ELR (cell line): ENCODE measurements at regions not wholly inside any gene's neighbourhood (a gene's known extent, or its start where the extent isn't known, plus 50 kb on each side); places are given as distances from the start of the nearest gene placed in this dataset.
A peak's percentile ranks its signal among the peaks of the same experiment; 100 is the strongest.

ENCODE experiments used
- DNase-seq: peaks from one replicate; pipeline ENCODE4 v3.0.0-alpha.2; 2015; ENCODE audit warnings: low read depth

DNA sequence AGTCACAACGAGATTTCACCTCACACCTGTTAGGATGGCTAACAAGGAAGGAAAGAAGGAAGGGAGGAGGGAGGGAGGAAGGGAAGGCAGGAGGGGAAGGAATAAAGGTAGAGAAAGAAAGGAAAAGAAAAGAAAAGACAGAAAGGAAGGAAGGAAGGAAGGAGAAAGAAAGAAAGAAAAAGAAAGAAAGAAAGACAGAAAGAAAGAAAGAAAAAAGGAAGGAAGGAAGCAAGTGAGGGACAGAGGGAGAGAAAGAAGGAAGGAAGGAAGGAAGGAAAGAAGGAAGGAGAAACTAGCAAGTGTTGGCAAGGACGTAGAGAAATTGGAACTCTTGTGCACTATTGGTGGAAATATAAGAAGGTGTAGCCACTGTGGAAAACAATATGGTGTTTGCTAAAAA, 52.2 kb downstream of the CCDC185 start:
- DNase-seq: no peak

GRCh38 chr1:223453902-223454301, 60.7 kb downstream of the CCDC185 start:
- DNase-seq: no peak

GRCh38 chr1:223454959-223455358, 61.7 kb downstream of the CCDC185 start:
- DNase-seq: no peak

GRCh38 chr1:223455470-223455869, 62.3 kb downstream of the CCDC185 start:
- no peak for DNase-seq

DNA sequence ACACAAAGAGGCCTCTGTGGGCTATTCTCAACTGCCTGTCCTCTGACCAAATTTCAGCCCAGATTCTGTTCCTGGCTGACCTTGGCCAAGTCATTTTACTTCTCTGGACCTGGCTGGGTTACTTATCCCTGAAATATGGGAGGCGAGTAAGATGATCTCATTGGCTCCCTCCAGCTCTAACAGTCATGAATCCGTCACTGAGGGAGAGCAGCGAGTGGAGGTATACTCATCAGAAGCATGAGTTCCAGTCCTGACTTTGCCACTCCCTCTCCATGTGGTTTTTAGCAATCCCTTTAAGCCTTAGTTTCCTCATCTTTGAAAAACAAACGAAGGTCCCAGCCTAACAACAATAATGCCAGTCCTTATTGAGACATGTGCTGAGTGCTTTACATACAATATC, 63.5 kb downstream of the CCDC185 start:
- peak; percentile 25 for DNase-seq

- no peak for DNase-seq
Observed at GRCh38 chr1:223460566-223461189, 67.5 kb downstream of the CCDC185 start.

DNA sequence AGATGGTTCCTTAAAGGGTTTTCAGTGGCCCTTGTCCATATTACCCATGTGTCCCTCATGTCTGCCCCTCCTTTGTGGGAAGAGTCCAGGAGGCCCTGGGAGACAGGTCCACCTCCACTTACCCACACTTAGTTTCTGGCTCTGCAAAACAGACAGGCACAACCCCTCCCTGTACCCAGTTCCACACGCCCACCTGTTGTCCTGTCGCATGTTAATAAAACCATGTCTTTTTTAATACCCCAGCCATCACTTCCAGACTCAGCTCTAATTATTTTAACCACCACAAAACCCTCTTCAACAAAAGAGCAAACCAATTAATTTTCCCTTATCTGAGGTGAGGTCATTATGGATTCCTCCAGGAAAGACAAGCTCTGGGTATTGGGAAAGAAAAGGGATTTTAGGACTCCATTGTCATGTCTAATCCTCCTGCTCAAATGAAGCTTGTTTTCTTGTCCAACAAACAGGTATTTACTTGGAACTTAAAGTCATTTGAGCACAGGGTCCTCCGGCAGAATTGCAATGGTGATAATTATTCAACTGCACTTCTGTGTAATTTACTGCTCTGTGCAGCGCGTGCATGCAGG, 68.9 kb downstream of the CCDC185 start:
- no peak for DNase-seq

GRCh38 chr1:223462866-223463404, 69.7 kb downstream of the CCDC185 start:
- DNase-seq: no peak

DNA sequence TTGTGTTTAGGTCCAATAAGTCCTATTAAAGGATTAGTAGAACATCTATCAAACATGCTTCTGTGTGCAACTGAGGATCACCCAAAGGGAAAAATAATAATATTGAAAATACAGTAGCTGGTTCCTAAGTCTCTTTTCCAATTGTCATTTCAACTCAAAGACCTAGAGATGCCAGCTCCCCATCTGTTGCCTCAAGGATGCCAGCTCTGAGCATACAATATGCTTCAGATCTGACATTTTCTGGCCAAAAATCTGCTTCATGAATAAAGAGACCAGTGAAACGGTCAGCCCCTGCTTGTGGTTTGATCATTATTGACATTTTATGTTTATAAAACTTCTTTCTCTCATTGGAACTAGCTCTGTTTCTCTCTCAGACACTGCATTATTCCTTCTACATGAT, 72.9 kb downstream of the CCDC185 start:
- DNase-seq: no peak

- no peak for DNase-seq
Observed at GRCh38 chr1:223471566-223471965, 78.4 kb downstream of the CCDC185 start.

- no peak for DNase-seq
Observed at GRCh38 chr1:223472057-223472456, 78.8 kb downstream of the CCDC185 start.

DNA sequence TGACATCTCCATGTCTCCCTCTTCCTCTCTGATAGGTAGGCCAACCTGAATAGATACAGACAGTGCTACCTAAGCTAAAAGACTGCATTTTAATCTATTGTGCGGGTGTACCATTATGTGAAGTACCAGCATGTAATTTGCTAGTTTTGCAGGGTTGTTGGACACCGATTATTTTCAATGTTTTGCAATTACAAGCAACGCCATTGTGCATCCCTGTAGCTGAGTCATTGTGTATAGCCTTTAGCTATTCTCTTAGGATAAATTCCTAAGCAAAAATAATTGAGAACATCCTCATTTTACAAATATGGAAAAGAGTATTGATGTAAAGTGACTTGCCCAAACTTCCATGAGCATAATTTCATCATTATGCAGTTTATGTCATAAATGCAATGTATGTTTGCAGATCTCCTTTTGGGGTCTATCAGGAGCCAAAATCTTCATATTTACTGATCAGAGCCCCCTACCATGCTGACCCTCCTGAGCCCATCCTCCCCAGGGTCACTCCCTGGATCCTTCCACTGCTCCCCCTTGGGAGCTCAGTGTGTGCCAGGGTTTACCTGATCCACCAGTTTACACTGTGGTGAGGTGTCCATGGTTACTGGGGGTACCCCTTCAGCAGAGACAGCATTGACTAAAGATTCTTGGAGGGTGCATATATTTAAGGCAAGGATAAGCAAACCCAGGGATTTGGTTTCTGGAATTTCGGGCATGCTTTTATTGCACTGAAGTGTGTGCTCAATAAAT, 80.6 kb downstream of the CCDC185 start:
- peak; percentile 19 for DNase-seq

- no peak for DNase-seq
Observed at GRCh38 chr1:223474804-223475203, 81.6 kb downstream of the CCDC185 start.

DNA sequence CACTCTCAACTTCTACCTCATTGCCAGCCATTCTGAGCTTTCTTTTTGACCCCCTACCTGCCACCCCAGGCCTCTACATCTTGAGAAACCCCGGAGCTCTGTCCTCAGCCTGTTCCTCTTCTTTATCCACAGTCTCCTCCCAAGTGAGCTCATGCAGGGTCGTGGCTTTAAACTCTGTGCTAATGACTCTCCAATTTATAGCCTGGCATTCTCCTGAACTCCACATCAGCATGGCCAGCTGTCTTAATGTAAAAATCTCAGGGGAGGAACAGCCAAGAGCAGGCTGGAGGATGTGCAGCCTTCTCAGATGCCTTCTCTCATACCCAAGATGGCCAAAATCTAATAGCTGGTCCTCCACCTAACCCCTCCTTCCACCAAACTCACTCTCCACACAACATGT, 84.2 kb downstream of the CCDC185 start:
- DNase-seq: no peak

DNA sequence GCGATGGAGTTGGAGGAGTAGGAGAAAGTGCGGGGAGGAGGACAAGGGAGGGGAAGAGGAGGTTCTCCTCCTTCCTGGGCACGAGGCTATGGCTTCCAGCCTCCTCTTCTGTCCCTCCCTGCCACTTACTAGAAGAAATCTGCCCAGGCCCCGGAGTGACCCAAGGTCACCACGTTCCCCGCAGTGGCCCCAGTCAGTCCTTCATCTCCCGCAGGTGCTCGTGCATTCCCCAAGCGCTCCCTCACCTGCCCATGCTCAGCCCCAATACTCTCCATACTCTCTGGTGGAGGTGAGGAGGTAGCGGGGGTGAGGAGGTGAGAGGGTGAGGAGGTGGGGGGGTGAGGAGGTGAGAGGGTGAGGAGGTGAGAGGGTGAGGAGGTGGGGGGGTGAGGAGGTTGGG, 85.4 kb downstream of the CCDC185 start:
- DNase-seq: no peak

GRCh38 chr1:223479261-223479660, 86.0 kb downstream of the CCDC185 start:
- no peak for DNase-seq

GRCh38 chr1:223479718-223480425, 86.7 kb downstream of the CCDC185 start:
- no peak for DNase-seq

- no peak for DNase-seq
Observed at GRCh38 chr1:223482132-223482531, 88.9 kb downstream of the CCDC185 start.

DNA sequence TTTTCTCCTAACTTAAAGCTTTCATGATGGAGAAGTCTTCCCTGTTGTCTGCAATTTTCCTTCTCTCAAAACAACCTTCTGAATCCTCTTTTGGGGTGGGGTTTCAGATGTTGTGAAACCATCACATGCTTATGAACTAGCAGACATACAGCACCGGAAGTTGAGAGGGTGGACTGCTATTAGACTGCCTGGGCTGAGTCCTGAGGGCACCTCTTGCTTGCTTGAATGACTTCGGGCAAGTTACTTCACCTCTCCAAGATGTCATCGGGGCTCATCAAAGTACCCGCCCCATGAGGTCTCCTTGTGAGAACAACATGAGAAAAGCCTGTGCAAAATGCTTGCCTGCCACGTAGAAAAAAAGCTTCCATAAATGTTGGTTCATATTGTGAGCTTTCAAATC, 89.6 kb downstream of the CCDC185 start:
- no peak for DNase-seq

DNA sequence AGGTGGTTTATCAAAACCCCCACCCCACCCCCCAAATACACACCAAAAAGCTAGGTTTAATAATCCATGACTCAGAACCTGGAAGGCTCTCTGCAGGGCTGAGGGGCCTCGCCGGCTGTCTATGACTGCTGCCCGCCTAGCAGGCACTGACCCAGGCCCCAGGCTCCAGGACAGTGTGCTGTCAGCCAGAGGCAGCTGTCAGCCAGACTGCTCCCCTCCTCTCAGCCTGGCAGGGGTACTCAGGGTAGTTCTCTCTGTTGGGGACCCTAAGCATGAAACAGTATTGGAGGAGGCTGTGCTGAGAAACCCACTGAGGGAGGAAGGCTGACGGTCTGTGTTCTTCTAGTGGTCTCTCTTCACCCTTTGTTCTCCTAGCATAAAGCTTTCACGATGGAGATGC, 90.3 kb downstream of the CCDC185 start:
- no peak for DNase-seq

- peak; percentile 22 for DNase-seq
Observed at GRCh38 chr1:223486366-223486765, 93.2 kb downstream of the CCDC185 start.
